Lung (tissue), 11 donors: ENCODE measurements at regions not wholly inside any gene's neighbourhood (a gene's known extent, or its start where the extent isn't known, plus 50 kb on each side); places are given as distances from the start of the nearest gene placed in this dataset.
A peak's percentile ranks its signal among the peaks of the same experiment; 100 is the strongest.

Experiments
- ATAC-seq: fragments of 200-7000 bp; cut with Tn5 transposase; one replicate; pipeline ENCODE4 v1.9.1; 2020; ENCODE audit warnings: moderate number of reproducible peaks; ENCODE audit not compliant: insufficient read depth, low FRiP score
- DNase-seq, 3 donors: peaks; one replicate each; pipeline ENCODE4 v3.0.0-alpha.2; 2013 to 2017
- H3K27ac ChIP-seq, 2 donors: one replicate each; pipeline ENCODE4 v1.5.1; 2013; ENCODE audit warnings: mild to moderate bottlenecking in 2 of 2, moderate library complexity in 2 of 2, control low read depth in 1 of 2, inconsistent platforms in 1 of 2, low read depth in 1 of 2, low read length in 1 of 2
- H3K27me3 ChIP-seq, 3 donors: one replicate each; pipeline ENCODE4 v1.5.1; 2013; ENCODE audit warnings: low read length in 2 of 3; ENCODE audit not compliant: control insufficient read depth in 3 of 3, insufficient read depth in 3 of 3
- H3K36me3 ChIP-seq, 4 donors: one replicate each; pipeline ENCODE4 v1.5.1; 2013; ENCODE audit warnings: low read length in 4 of 4, mild to moderate bottlenecking in 1 of 4, moderate library complexity in 1 of 4; ENCODE audit not compliant: control insufficient read depth in 4 of 4, insufficient read depth in 4 of 4
- H3K4me1 ChIP-seq, 5 donors: one replicate each; pipeline ENCODE4 v1.5.1; 2013; ENCODE audit warnings: low read length in 5 of 5, mild to moderate bottlenecking in 2 of 5, moderate library complexity in 1 of 5; ENCODE audit not compliant: control insufficient read depth in 5 of 5, insufficient read depth in 5 of 5
- H3K4me3 ChIP-seq: one replicate; pipeline ENCODE4 v1.5.1; 2013; ENCODE audit warnings: mild to moderate bottlenecking, control low read depth, moderate library complexity
- H3K9ac ChIP-seq, 2 donors: one replicate each; pipeline ENCODE4 v1.5.1; 2013; ENCODE audit warnings: low read length in 2 of 2, control low read depth in 1 of 2; ENCODE audit not compliant: insufficient read depth in 1 of 2
- H3K9me3 ChIP-seq, 4 donors: one replicate each; pipeline ENCODE4 v1.5.1; 2013; ENCODE audit warnings: low read length in 3 of 4, mild to moderate bottlenecking in 1 of 4, moderate library complexity in 1 of 4; ENCODE audit not compliant: control insufficient read depth in 4 of 4, insufficient read depth in 3 of 4
- WGBS, 2 donors: extraction: QIAGEN DNeasy Blood & Tissue Kit; methylation state at CpG; one replicate each; pipeline ENCODE4 v1.1.7; 2013; 5-methylcytosine and 5-hydroxymethylcytosine counted together
- TF ChIP-seq, protein P1 (sequence below): IDR thresholded peaks from 2 replicates; pipeline ENCODE4 v1.5.1; 2012; ENCODE audit warnings: mild to moderate bottlenecking; ENCODE audit errors: control extremely low read depth, extremely low read depth
- donor health status: control.
- donor health status: control.
- donor health status: Bipolar disorder and iron deficiency.
- donor health status: healthy.
- donor health status: DM: yes; HTN: yes; CAD: no.

DNA sequence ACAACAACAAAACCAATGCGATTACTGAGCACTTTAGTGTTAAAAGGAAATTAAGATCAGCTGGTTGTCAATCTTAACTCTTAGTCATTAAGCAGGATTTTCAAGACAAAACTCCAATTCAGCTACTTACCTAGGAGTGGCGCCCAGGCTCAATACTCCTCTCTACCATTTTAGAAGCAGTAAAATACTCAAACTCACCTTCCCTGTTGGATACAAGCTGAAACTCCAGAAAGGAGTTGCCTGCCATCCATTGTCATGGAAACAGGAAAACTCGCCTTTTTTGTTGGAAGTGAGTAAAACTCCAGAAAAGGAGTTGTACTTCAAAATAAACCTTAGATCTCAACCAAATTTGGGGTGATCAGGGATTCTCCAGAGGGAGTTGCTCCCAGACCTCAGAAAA is 127.0 kb upstream of the F3 start:
- Histone ChIP-seq H3K4me1 (no peaks in the 10 kb centered on the region), H3K9me3 (no peaks in the 10 kb centered on the region), H3K4me3 (no peak overlapping the region), H3K27ac (no peak overlapping the region), H3K27me3 (no peaks in the 10 kb centered on the region), H3K36me3 (no peaks in the 10 kb centered on the region), H3K9ac (no peak overlapping the region)
- no peak for DNase-seq
- TF ChIP-seq, protein P1, sequence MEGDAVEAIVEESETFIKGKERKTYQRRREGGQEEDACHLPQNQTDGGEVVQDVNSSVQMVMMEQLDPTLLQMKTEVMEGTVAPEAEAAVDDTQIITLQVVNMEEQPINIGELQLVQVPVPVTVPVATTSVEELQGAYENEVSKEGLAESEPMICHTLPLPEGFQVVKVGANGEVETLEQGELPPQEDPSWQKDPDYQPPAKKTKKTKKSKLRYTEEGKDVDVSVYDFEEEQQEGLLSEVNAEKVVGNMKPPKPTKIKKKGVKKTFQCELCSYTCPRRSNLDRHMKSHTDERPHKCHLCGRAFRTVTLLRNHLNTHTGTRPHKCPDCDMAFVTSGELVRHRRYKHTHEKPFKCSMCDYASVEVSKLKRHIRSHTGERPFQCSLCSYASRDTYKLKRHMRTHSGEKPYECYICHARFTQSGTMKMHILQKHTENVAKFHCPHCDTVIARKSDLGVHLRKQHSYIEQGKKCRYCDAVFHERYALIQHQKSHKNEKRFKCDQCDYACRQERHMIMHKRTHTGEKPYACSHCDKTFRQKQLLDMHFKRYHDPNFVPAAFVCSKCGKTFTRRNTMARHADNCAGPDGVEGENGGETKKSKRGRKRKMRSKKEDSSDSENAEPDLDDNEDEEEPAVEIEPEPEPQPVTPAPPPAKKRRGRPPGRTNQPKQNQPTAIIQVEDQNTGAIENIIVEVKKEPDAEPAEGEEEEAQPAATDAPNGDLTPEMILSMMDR: no peak
- WGBS, 2 donors: 92 to 97% methylated on average over 3 of the region's 3 CpGs
- no peak for ATAC-seq

- H3K27ac ChIP-seq: no peak overlapping the region
- no peaks in the 10 kb centered on the region for H3K27me3 ChIP-seq
- peak in 2 of 3 donors; percentile 35 to 38 for DNase-seq
- H3K36me3 ChIP-seq: no peaks in the 10 kb centered on the region
- no peak overlapping the region for H3K9ac ChIP-seq
- no peak overlapping the region for H3K4me3 ChIP-seq
- H3K9me3 ChIP-seq: no peaks in the 10 kb centered on the region
- WGBS, 2 donors: 49 to 73% methylated on average over 7 of the region's 7 CpGs
- TF ChIP-seq, protein P1: no peak
- no peaks in the 10 kb centered on the region for H3K4me1 ChIP-seq
- ATAC-seq: no peak
These were observed 126.3 kb upstream of the F3 start for GRCh38 chr1:94667818-94668217.

DNA sequence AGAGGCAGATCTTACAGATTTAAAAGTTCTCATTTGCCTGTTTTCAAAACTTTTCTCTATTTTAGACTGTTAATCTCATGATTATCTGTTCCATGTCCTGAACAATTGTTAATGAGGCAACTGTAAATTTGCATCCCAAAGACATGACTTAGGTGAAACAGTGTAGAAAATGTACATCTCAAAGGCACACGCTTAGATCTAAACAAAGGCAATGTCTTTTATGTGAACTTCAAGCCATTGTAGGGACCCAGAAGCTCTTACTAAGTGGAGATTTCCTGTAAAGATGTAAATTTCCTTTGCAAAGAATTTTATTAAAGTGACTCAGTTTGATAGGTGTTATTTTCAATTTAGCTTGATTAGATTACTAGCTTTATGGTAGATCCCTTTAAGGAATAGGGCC is 125.2 kb upstream of the F3 start:
- DNase-seq: no peak
- ATAC-seq: no peak
- Histone ChIP-seq H3K27me3 (no peaks in the 10 kb centered on the region), H3K9ac (no peak overlapping the region), H3K9me3 (no peaks in the 10 kb centered on the region), H3K4me1 (peaks cover 0 to 1% (median 0%) of the 10 kb centered on the region in 5 donors), H3K4me3 (no peak overlapping the region), H3K27ac (no peak overlapping the region), H3K36me3 (no peaks in the 10 kb centered on the region)
- WGBS, 2 donors: 83 to 93% methylated on average over 1 of the region's 1 CpG
- TF ChIP-seq, protein P1: no peak

GRCh38 chr1:94661431-94661932 is 119.9 kb upstream of the F3 start:
- TF ChIP-seq, protein P1: no peak
- H3K36me3 ChIP-seq: no peaks in the 10 kb centered on the region
- DNase-seq: no peak
- H3K9ac ChIP-seq: no peak overlapping the region
- H3K9me3 ChIP-seq: no peaks in the 10 kb centered on the region
- peaks cover 0 to 8% (median 0%) of the 10 kb centered on the region in 5 donors for H3K4me1 ChIP-seq
- 69 to 82% methylated on average over 2 of the region's 2 CpGs for WGBS, 2 donors
- H3K4me3 ChIP-seq: no peak overlapping the region
- H3K27me3 ChIP-seq: no peaks in the 10 kb centered on the region
- H3K27ac ChIP-seq: no peak overlapping the region
- no peak for ATAC-seq
